Keratinocyte (primary cell): ENCODE measurements at regions not wholly inside any gene's neighbourhood (a gene's known extent, or its start where the extent isn't known, plus 50 kb on each side); places are given as distances from the start of the nearest gene placed in this dataset.

Experiments
- DNase-seq: peaks from one replicate; pipeline ENCODE4 v3.0.0-alpha.2; 2011; ENCODE audit warnings: low read depth, missing footprints, low spot score
- FAIRE-seq: peaks from 2 replicates; lab custom pipeline; 2011; peaks lifted over from hg19 to GRCh38; lab: Jason Lieb, UNC
- H2AFZ ChIP-seq: 2 replicates; pipeline ENCODE4 v1.6.0; 2012; ENCODE audit warnings: low read length, control low read depth, inconsistent platforms; ENCODE audit not compliant: control insufficient read depth
- H3K27ac ChIP-seq: 2 replicates; pipeline ENCODE4 v1.5.1; 2011; ENCODE audit warnings: low read length; ENCODE audit not compliant: control insufficient read depth, insufficient read depth
- H3K27me3 ChIP-seq: 3 replicates; pipeline ENCODE4 v1.6.0; 2011; ENCODE audit warnings: low read length; ENCODE audit not compliant: control insufficient read depth, insufficient read depth; ENCODE audit errors: extremely low read depth
- H3K36me3 ChIP-seq, 2 experiments: 2 replicates in 1 of 2; 3 replicates in 1 of 2; pipeline ENCODE4 v1.5.1; 2011; ENCODE audit warnings: low read length in 2 of 2, mild to moderate bottlenecking in 1 of 2; ENCODE audit not compliant: control insufficient read depth in 2 of 2, insufficient read depth in 2 of 2; ENCODE audit errors: extremely low read depth in 1 of 2
- H3K4me1 ChIP-seq: 3 replicates; pipeline ENCODE4 v1.5.1; 2011; ENCODE audit warnings: low read length; ENCODE audit not compliant: control insufficient read depth, insufficient read depth; ENCODE audit errors: extremely low read depth
- H3K4me2 ChIP-seq: 3 replicates; pipeline ENCODE4 v1.6.0; 2011; ENCODE audit warnings: low read depth, low read length; ENCODE audit not compliant: control insufficient read depth, insufficient read depth; ENCODE audit errors: extremely low read depth
- H3K4me3 ChIP-seq, 3 experiments: fragments of 200-600 bp in 1 of 3; sonication (generic) in 1 of 3; 2 replicates in 2 of 3; 3 replicates in 1 of 3; pipeline ENCODE4 v1.5.1; 2011 to 2016; ENCODE audit warnings: low read length in 3 of 3, mild to moderate bottlenecking in 3 of 3, control low read depth in 2 of 3, inconsistent platforms in 1 of 3, low read depth in 1 of 3, mixed read lengths in 1 of 3, mixed run types in 1 of 3, moderate library complexity in 1 of 3; ENCODE audit not compliant: control insufficient read depth in 2 of 3, insufficient read depth in 2 of 3; ENCODE audit errors: extremely low read depth in 1 of 3
- H3K79me2 ChIP-seq: 2 replicates; pipeline ENCODE4 v1.6.0; 2012; ENCODE audit warnings: low read length; ENCODE audit not compliant: control insufficient read depth, insufficient read depth
- H3K9ac ChIP-seq: 3 replicates; pipeline ENCODE4 v1.6.0; 2011; ENCODE audit warnings: low read length; ENCODE audit not compliant: control insufficient read depth, insufficient read depth; ENCODE audit errors: extremely low read depth
- H3K9me1 ChIP-seq: 3 replicates; pipeline ENCODE4 v1.6.0; 2011; ENCODE audit warnings: low read length; ENCODE audit not compliant: control insufficient read depth, insufficient read depth; ENCODE audit errors: extremely low read depth
- H3K9me3 ChIP-seq: 2 replicates; pipeline ENCODE4 v1.5.1; 2012; ENCODE audit warnings: low read depth, low read length; ENCODE audit not compliant: control insufficient read depth
- H4K20me1 ChIP-seq: 3 replicates; pipeline ENCODE4 v1.6.0; 2011; ENCODE audit warnings: low read length; ENCODE audit not compliant: control insufficient read depth, insufficient read depth; ENCODE audit errors: extremely low read depth
- CTCF ChIP-seq, 3 experiments: IDR thresholded peaks in 1 of 3; conservative IDR thresholded peaks in 1 of 3; optimal IDR thresholded peaks in 1 of 3; 2 replicates in 2 of 3; 3 replicates in 1 of 3; pipeline versions ENCODE3 to v1.5.1; 2011; ENCODE audit warnings: low read length in 3 of 3, mild to moderate bottlenecking in 3 of 3, moderate library complexity in 2 of 3, control low read depth in 1 of 3, inconsistent platforms in 1 of 3; ENCODE audit not compliant: insufficient read depth in 2 of 3; ENCODE audit errors: extremely low read depth in 1 of 3
- EZH2 ChIP-seq: IDR thresholded peaks from one replicate; pipeline ENCODE4 v1.6.1; 2012; ENCODE audit warnings: inconsistent platforms, mild to moderate bottlenecking, low read length, moderate library complexity
- dilution Hi-C: fragments of 300-500 bp; cut with MboI; formaldehyde crosslinking; loops from one replicate; pipeline ENCODE4 v1.7.0; 2020; ENCODE audit warnings: low sequenced_read_pairs; ENCODE audit not compliant: extremely low pct_ligation_motif_present

GRCh38 chr5:155508673-155509072 is 495.1 kb downstream of the KIF4B start:
- H3K9me3 ChIP-seq: no peaks in the 10 kb centered on the region
- no peaks in the 10 kb centered on the region for H4K20me1 ChIP-seq
- no peaks in the 10 kb centered on the region for H3K36me3 ChIP-seq
- TF ChIP-seq CTCF (optimal IDR thresholded peaks at IDR 0.05 in 1 of 3, IDR thresholded peaks at IDR 0.05 in 1 of 3, conservative IDR thresholded peaks at IDR 0.05 in 1 of 3; ENCODE audit: extremely low read depth in 1 of 3, insufficient read depth in 2 of 3, low read length in 3 of 3) (no peak), EZH2 (no peak)
- H3K9me1 ChIP-seq: no peaks in the 10 kb centered on the region
- no peak for DNase-seq
- H3K4me2 ChIP-seq: no peak overlapping the region
- H3K27me3 ChIP-seq: no peaks in the 10 kb centered on the region
- no peak overlapping the region for H3K4me3 ChIP-seq
- H3K9ac ChIP-seq: no peak overlapping the region
- H3K27ac ChIP-seq: no peak overlapping the region
- no peak for FAIRE-seq
- dilution Hi-C loops: no loop called here
- H2AFZ ChIP-seq: no peak overlapping the region
- no peaks in the 10 kb centered on the region for H3K79me2 ChIP-seq
- no peaks in the 10 kb centered on the region for H3K4me1 ChIP-seq

DNA sequence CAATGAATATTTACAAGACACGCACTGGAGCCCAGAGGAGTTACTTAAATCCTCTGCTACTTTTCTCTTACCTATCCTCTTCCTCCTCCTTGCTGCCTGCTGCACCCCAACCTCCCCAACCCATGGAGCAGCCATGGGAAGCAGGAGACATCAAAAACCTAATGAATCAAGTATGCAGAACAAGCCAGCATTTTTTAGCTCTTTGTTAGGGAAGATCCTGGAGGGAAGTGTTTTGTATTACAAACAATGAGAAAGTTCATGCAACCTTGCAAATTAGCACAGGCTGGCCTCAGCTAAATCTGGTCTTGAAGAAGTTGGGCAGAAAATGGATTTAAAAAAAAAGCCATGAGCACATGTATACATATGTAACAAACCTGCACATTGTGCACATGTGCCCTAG is 498.8 kb downstream of the KIF4B start:
- Histone ChIP-seq H4K20me1 (no peaks in the 10 kb centered on the region), H3K27ac (no peak overlapping the region), H3K27me3 (no peaks in the 10 kb centered on the region), H3K36me3 (no peaks in the 10 kb centered on the region), H3K4me2 (no peak overlapping the region), H3K4me3 (no peak overlapping the region), H3K9ac (no peak overlapping the region), H3K4me1 (no peaks in the 10 kb centered on the region), H3K9me1 (no peaks in the 10 kb centered on the region), H3K9me3 (no peaks in the 10 kb centered on the region), H2AFZ (no peak overlapping the region), H3K79me2 (no peaks in the 10 kb centered on the region)
- DNase-seq: no peak
- dilution Hi-C loops: no loop called here
- FAIRE-seq: no peak
- TF ChIP-seq EZH2: no peak
- TF ChIP-seq CTCF (optimal IDR thresholded peaks at IDR 0.05 in 1 of 3, IDR thresholded peaks at IDR 0.05 in 1 of 3, conservative IDR thresholded peaks at IDR 0.05 in 1 of 3; ENCODE audit: extremely low read depth in 1 of 3, insufficient read depth in 2 of 3, low read length in 3 of 3): no peak
